Endodermal cell (in vitro differentiated cells): ENCODE measurements at regions not wholly inside any gene's neighbourhood (a gene's known extent, or its start where the extent isn't known, plus 50 kb on each side); places are given as distances from the start of the nearest gene placed in this dataset.

Experiments used
- DNase-seq: peaks from one replicate; pipeline ENCODE4 v3.0.0-alpha.2; 2017
- H3K27ac ChIP-seq: 2 replicates; pipeline ENCODE4 v1.5.1; 2013; ENCODE audit warnings: mild to moderate bottlenecking, low read depth, low read length, moderate library complexity
- H3K27me3 ChIP-seq: 2 replicates; pipeline ENCODE4 v1.6.1; 2013; ENCODE audit warnings: mild to moderate bottlenecking, low read length, moderate library complexity; ENCODE audit not compliant: insufficient read depth, control insufficient read depth, poor library complexity, severe bottlenecking
- H3K36me3 ChIP-seq: 2 replicates; pipeline ENCODE4 v1.7.0; 2013; ENCODE audit warnings: mild to moderate bottlenecking, low read length, moderate library complexity; ENCODE audit not compliant: control insufficient read depth, insufficient read depth
- H3K4me1 ChIP-seq: one replicate; pipeline ENCODE4 v1.7.0; 2013; ENCODE audit warnings: low read length; ENCODE audit not compliant: control insufficient read depth, insufficient read depth
- H3K4me3 ChIP-seq: 2 replicates; pipeline ENCODE4 v1.5.1; 2013; ENCODE audit warnings: mild to moderate bottlenecking, low read length, moderate library complexity
- H3K9ac ChIP-seq: 2 replicates; pipeline ENCODE4 v1.6.1; 2013; ENCODE audit warnings: mild to moderate bottlenecking, low read length, moderate library complexity; ENCODE audit not compliant: poor library complexity, severe bottlenecking; ENCODE audit errors: extremely low read depth
- H3K9me3 ChIP-seq: 2 replicates; pipeline ENCODE4 v1.6.1; 2013; ENCODE audit warnings: mild to moderate bottlenecking, low read length, moderate library complexity; ENCODE audit not compliant: control insufficient read depth
- H3K27ac Mint-ChIP-seq: 2 replicates; pipeline ENCODE4 v1.8.0; 2020; ENCODE audit warnings: mixed read lengths
- H3K27me3 Mint-ChIP-seq: 2 replicates; pipeline ENCODE4 v1.8.0; 2021; ENCODE audit warnings: mild to moderate bottlenecking, mixed read lengths; ENCODE audit not compliant: insufficient read depth
- H3K36me3 Mint-ChIP-seq: 2 replicates; pipeline ENCODE4 v1.8.0; 2020; ENCODE audit warnings: low read depth, mixed read lengths
- H3K4me1 Mint-ChIP-seq: 2 replicates; pipeline ENCODE4 v1.8.0; 2020; ENCODE audit warnings: mixed read lengths
- H3K4me3 Mint-ChIP-seq: 2 replicates; pipeline ENCODE4 v1.8.0; 2020; ENCODE audit warnings: mild to moderate bottlenecking, moderate library complexity, mixed read lengths
- H3K9me3 Mint-ChIP-seq: 2 replicates; pipeline ENCODE4 v1.8.0; 2020; ENCODE audit warnings: mild to moderate bottlenecking, mixed read lengths
- CTCF ChIP-seq: fragments of 200-600 bp; sonication (generic); conservative IDR thresholded peaks from 2 replicates; pipeline ENCODE4 v1.5.0; 2021; ENCODE audit warnings: antibody characterized with exemption, mild to moderate bottlenecking
- WGBS, 2 experiments: methylation state at CpG; one replicate each; pipeline versions ENCODE4 v1.1.5 to v1.1.7; 2013; ENCODE audit warnings: missing lambda C conversion rate in 2 of 2, mixed read lengths in 1 of 2; ENCODE audit not compliant: insufficient coverage in 1 of 2, insufficient read length in 1 of 2; 5-methylcytosine and 5-hydroxymethylcytosine counted together

- H3K9ac ChIP-seq, result no peak overlapping the region
- Mint-ChIP-seq H3K4me3 (no peak overlapping the region), H3K36me3 (no peaks in the 10 kb centered on the region), H3K27me3 (no peaks in the 10 kb centered on the region), H3K27ac (no peak overlapping the region), H3K9me3 (no peaks in the 10 kb centered on the region), H3K4me1 (peaks cover 13% of the 10 kb centered on the region)
- H3K4me3 ChIP-seq, result no peak overlapping the region
- no peak overlapping the region for H3K27ac ChIP-seq
- H3K36me3 ChIP-seq, result no peaks in the 10 kb centered on the region
- 92 to 98% methylated on average over 5 to 8 of the region's 8 CpGs for WGBS, 2 experiments
- H3K27me3 ChIP-seq, result no peaks in the 10 kb centered on the region
- DNase-seq, result no peak
- no peak for TF ChIP-seq CTCF
- no peaks in the 10 kb centered on the region for H3K4me1 ChIP-seq
- no peaks in the 10 kb centered on the region for H3K9me3 ChIP-seq
Observed at GRCh38 chr11:130650456-130651030, 202.1 kb downstream of the ADAMTS15 start.

GRCh38 chr11:130651066-130651855 lies 202.8 kb downstream of the ADAMTS15 start:
- Histone ChIP-seq H3K36me3 (no peaks in the 10 kb centered on the region), H3K4me3 (no peak overlapping the region), H3K27ac (no peak overlapping the region), H3K4me1 (no peaks in the 10 kb centered on the region), H3K9ac (no peak overlapping the region), H3K27me3 (no peaks in the 10 kb centered on the region), H3K9me3 (peaks cover 4% of the 10 kb centered on the region)
- Mint-ChIP-seq H3K4me1 (peaks cover 13% of the 10 kb centered on the region), H3K27ac (no peak overlapping the region), H3K27me3 (no peaks in the 10 kb centered on the region), H3K36me3 (no peaks in the 10 kb centered on the region), H3K4me3 (no peak overlapping the region), H3K9me3 (peaks cover 5% of the 10 kb centered on the region)
- no peak for DNase-seq
- 86 to 100% methylated on average over 1 to 9 of the region's 9 CpGs for WGBS, 2 experiments
- TF ChIP-seq CTCF, result no peak

GRCh38 chr11:130652671-130653335 lies 204.4 kb downstream of the ADAMTS15 start:
- no peak overlapping the region for H3K4me3 Mint-ChIP-seq
- no peaks in the 10 kb centered on the region for H3K27me3 ChIP-seq
- H3K27ac ChIP-seq, result no peak overlapping the region
- WGBS, 2 experiments, result 94 to 100% methylated on average over 2 to 3 of the region's 3 CpGs
- DNase-seq, result peak; percentile 17
- peaks cover 13% of the 10 kb centered on the region for H3K4me1 Mint-ChIP-seq
- H3K27me3 Mint-ChIP-seq, result no peaks in the 10 kb centered on the region
- TF ChIP-seq CTCF, result no peak
- H3K9ac ChIP-seq, result no peak overlapping the region
- H3K4me1 ChIP-seq, result no peaks in the 10 kb centered on the region
- H3K36me3 ChIP-seq, result no peaks in the 10 kb centered on the region
- H3K36me3 Mint-ChIP-seq, result no peaks in the 10 kb centered on the region
- H3K9me3 Mint-ChIP-seq, result peaks cover 16% of the 10 kb centered on the region
- H3K27ac Mint-ChIP-seq, result no peak overlapping the region
- H3K4me3 ChIP-seq, result no peak overlapping the region
- H3K9me3 ChIP-seq, result peaks cover 14% of the 10 kb centered on the region
